HG03103 (cell line): ENCODE measurements at regions not wholly inside any gene's neighbourhood (a gene's known extent, or its start where the extent isn't known, plus 50 kb on each side); places are given as distances from the start of the nearest gene placed in this dataset.
"Not testable (repeated sequence)": the region's sequence is repeated elsewhere in the genome, so short reads cannot be mapped to it uniquely, and the experiment has no call there.

ENCODE experiments used
- ATAC-seq: cut with Tn5 transposase; IDR thresholded peaks from one replicate; pipeline ENCODE4 v1.9.1; 2021; ENCODE audit warnings: low read depth; ENCODE audit not compliant: unreplicated experiment

- ATAC-seq = no peak
Observed at GRCh38 chr4:23041501-23041900, 348.8 kb downstream of the GBA3 start.

GRCh38 chr4:23040539-23040938 lies 347.8 kb downstream of the GBA3 start:
- ATAC-seq = no peak

GRCh38 chr4:23039818-23040217 lies 347.1 kb downstream of the GBA3 start:
- no peak for ATAC-seq

- no peak for ATAC-seq
Observed at GRCh38 chr4:23038626-23039491, 346.1 kb downstream of the GBA3 start.

GRCh38 chr4:23036921-23037495 lies 344.3 kb downstream of the GBA3 start:
- ATAC-seq = no peak

DNA sequence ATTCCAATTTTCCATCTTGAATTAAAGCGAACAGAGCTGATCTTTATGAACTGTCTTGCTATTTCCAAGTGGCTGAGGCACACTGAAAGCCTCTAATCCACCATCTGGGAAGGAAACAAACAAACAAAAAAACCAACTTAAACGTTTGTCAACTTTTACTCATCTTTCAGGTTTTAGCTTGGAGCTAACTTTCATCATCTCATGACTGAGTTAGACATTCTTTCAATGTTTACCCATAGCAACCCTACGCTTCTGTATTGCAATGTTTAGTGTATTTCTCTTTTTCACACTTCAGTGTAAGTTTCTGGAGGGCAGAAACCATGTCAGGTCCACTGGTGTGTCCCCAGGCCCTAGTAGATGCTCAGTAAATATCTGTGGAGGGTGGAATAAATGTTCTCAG lies 343.8 kb downstream of the GBA3 start:
- ATAC-seq = no peak

GRCh38 chr4:23035521-23036056 lies 342.9 kb downstream of the GBA3 start:
- ATAC-seq = no peak

DNA sequence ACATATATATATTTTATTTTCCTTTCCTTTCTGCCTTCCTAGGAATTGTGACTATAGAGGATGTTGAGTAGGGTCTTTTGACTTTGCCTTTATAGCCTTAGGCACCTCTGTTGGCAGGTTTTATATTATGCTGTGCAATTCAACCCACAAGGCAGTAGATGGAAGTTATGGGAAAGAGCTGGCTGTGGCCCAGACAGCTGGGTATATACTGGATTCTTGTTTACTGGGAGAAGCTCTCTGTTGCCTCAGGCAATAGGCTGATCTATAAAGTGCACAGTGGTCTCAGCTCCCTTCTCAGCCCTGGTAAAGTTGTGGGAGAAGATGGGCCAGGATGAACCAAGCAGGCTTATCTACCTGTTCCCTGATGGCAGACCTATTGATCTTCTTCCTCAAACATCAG lies 342.0 kb downstream of the GBA3 start:
- no peak for ATAC-seq

DNA sequence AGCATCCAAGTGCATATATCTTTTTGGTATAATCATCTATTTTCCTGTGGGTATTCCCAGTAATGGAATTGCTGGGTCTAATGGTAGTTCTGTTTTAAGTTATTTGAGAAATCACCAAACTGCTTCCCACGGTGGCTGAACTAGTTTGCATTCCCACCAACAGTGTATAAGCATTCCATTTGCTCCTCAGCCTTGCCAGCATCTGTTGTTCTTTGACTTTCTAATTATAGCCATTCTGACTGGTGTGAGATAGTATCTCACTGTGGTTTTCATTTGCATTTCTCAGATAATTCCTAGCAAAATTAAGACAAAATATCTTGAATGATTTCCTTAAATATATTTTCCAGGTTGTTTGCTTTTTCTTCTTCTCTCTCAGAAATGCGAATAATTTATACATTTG lies 341.1 kb downstream of the GBA3 start:
- no peak for ATAC-seq

DNA sequence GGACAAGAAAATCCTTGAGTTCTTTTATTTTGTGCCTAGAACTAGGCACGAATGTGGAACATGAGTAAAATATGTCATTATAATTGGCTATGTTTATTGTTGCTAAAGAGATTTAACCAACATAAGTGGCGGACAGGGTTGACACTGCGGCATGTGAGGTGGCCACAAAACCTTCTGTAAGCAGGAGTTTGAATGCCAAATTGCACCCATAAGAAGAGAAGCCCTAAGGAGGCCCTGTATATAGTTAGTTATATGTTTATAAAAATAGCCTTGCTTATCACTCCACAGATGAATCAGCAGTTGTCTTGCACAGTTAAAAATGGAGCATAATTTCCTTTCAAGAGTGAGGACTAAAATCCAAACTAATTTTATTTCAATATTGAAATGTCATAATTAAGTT lies 336.1 kb downstream of the GBA3 start:
- no peak for ATAC-seq

DNA sequence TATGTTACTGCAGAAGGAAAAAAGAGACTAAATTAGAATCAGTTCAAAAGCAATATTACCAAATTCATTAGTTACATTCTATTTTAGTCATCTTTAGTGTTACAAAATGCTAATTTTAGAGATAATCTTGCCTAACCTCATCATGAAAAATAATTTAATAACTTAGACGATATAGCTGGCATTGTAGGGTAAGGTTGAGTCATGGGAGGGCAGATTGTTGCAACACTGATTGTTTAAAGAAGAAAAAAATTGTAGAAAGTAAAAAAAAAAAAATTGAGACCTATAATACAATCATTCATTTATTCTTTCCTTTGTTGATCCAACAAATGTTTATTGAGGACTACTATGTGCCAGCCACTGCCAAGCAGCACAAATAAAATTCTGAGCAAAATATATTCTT lies 330.9 kb downstream of the GBA3 start:
- ATAC-seq = no peak

- ATAC-seq = no peak
Observed at GRCh38 chr4:23023121-23023520, 330.4 kb downstream of the GBA3 start.

GRCh38 chr4:23022032-23022431 lies 329.3 kb downstream of the GBA3 start:
- no peak for ATAC-seq

DNA sequence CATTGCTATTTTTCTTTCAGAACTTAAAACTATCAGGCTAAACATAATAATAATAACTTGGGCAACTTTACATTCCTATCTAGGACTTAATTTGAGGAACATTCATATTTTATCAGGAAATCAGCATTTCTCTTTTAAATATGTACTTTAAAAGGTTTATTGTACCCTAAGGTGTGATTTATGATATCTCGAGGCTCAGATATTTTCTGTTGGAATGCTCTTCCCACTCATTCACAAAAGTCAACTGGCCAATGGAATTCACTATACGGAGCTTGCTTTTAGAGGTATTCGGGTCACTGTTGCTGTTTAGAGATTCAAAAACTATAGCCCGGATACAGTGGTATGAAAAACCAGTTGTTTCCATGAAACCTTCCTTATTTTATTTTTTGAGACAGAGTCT lies 328.3 kb downstream of the GBA3 start:
- ATAC-seq = no peak

DNA sequence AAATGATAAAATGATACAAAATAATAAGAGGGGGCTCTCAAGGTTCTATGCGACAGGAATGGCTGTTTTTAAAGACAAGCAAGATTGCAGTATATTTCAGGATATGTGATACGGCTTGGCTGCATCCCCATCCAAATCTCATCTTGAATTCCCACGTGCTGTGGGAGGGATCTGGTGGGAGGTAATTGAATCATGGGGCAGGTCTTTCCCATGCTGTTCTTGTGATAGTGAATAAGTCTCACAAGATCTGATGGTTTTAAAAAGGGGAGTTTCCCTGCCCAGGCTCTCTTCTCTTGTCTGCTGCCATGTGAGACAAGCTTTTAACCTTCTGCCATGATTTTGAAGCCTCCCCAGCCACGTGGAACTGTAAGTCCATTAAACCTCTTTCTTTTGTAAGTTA lies 327.7 kb downstream of the GBA3 start:
- ATAC-seq = not testable (repeated sequence)

DNA sequence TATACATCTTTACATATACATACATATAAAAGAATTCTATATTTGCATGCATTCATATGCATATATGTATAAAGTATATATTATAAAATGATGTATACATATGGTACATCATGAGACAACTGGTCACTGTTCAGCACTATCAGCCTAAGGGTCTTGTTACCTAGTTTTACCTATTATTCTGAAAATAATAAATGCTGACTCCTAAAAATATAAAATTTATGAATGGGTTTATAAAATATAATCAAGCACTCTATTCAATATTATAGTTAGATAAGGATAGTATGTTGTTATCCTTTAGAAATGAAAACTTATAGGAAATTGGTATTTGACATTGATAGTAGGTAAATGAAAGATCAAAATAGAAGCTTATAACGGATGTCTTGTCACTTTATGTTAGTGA lies 324.2 kb downstream of the GBA3 start:
- ATAC-seq = no peak

DNA sequence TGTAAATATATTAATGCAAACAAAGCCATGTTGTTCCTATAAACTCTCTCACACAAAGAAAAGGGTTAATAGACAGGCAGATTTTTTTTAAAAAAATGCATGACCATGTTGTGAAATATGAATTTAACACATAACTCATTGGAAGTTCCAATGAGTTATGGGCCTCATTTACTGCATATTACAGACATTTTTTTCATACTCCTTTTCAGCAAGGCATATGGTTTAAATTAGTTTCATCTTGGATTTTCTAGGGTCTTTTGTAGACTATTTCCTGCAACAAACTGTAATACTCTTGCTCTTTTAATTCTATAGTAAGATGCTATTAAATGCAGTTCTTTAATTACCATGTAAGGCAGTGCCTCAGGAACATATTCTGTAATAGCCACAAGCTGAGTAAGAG lies 323.1 kb downstream of the GBA3 start:
- ATAC-seq = no peak

DNA sequence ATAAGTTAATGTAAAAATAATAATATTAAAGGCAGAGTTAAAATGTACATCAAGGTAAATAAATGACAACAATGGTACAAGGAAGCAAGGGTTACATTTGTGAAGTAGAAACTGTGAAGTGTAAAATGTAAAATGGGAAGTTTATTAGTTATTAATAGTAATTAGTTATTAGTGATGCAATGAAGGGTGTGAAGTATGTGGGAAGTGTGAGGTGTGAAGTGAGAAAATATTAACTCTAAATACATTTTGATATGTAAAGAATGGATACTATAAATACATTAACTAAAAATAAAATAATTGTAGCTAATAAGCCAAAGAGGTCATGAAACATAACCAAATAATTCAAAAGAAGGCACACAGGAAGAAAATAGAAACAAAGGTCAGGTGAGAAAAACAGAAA lies 316.4 kb downstream of the GBA3 start:
- ATAC-seq = no peak

DNA sequence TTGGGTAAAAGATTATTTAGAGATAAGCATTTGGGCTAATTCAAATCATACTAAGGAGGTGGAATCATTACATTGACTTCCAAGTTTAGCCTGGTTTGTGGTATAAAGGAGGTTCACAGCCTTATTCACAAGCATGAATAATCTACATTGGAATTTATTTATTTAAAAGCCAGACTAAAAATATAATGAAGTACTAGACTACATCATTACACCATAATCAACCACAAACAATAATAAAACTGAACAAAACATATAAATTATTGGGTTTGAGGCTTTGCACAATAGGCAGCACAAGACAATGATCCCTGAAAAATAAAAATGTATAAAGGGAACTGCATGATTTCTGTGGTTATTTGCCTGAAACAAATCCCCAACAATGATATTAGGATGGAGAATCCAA lies 314.0 kb downstream of the GBA3 start:
- ATAC-seq = no peak

- ATAC-seq = no peak
Observed at GRCh38 chr4:23005691-23006090, 313.0 kb downstream of the GBA3 start.

DNA sequence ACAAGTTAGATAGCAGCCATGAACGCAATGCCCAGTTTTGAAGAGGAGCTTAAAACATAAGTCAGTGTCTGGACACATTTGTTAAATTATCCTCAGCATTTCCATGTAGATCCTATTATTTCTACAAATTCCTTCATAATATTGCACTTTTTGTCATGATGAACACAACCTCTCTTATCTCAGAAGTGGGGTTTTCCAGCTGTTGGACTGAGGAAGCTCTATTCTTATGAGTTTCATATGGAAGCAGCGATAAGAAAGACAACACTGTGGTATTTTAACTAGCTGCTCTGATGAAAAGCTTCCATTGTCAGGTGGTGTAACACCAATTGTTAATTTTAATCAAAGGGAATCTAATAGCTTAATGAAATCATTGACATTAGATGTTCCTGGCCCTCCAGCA lies 308.7 kb downstream of the GBA3 start:
- ATAC-seq = no peak

DNA sequence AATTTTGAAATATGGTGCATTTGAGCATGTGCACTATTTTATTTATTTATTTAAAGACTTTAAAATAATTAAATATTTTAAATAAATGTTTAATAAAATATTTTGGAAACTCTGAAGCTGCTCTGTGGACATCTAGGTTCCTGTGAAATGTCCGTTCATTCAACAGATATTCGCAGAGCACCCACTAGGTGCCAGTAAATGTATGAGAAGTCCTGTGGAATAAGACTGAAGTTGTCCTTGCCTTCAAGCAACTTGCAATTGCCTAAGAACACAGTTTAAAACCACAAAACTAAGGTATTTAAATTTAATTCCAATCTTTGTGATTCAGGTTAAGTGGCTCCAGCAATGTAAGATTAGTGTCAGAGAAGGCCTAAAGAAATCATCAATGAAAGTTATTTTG lies 306.7 kb downstream of the GBA3 start:
- no peak for ATAC-seq
